NCI-H1436 treated with DMSO at 0.1 percent for 48 hours (cell line): ENCODE measurements at regions not wholly inside any gene's neighbourhood (a gene's known extent, or its start where the extent isn't known, plus 50 kb on each side); places are given as distances from the start of the nearest gene placed in this dataset.
"Not testable (repeated sequence)": the region's sequence is repeated elsewhere in the genome, so short reads cannot be mapped to it uniquely, and the experiment has no call there.

Experiments used
- DNase-seq: peaks from one replicate; lab custom pipeline; 2025; lab: John Stamatoyannopoulos, UW

GRCh38 chr5:99315413-99316183, 386.8 kb upstream of the CHD1 start:
- no peak for DNase-seq

- no peak for DNase-seq
These were observed 385.9 kb upstream of the CHD1 start for GRCh38 chr5:99314721-99315120.

GRCh38 chr5:99308131-99308530, 379.3 kb upstream of the CHD1 start:
- DNase-seq = no peak

GRCh38 chr5:99305045-99305580, 376.3 kb upstream of the CHD1 start:
- no peak for DNase-seq

GRCh38 chr5:99285606-99286005, 356.8 kb upstream of the CHD1 start:
- DNase-seq = no peak

GRCh38 chr5:99275128-99275527, 346.3 kb upstream of the CHD1 start:
- no peak for DNase-seq

- DNase-seq = no peak
These were observed 343.8 kb upstream of the CHD1 start for GRCh38 chr5:99272576-99272975.

- no peak for DNase-seq
These were observed 330.0 kb upstream of the CHD1 start for GRCh38 chr5:99258819-99259218.

GRCh38 chr5:99248066-99248465, 319.3 kb upstream of the CHD1 start:
- DNase-seq = no peak

GRCh38 chr5:99247346-99247745, 318.5 kb upstream of the CHD1 start:
- no peak for DNase-seq

GRCh38 chr5:99243111-99243510, 314.3 kb upstream of the CHD1 start:
- DNase-seq = no peak

GRCh38 chr5:99239826-99240360, 311.1 kb upstream of the CHD1 start:
- DNase-seq = no peak

- DNase-seq = no peak
These were observed 262.5 kb upstream of the CHD1 start for GRCh38 chr5:99191206-99191745.

GRCh38 chr5:99187611-99188010, 258.8 kb upstream of the CHD1 start:
- DNase-seq = no peak

GRCh38 chr5:99179206-99179605, 250.4 kb upstream of the CHD1 start:
- no peak for DNase-seq

- DNase-seq = no peak
These were observed 249.0 kb upstream of the CHD1 start for GRCh38 chr5:99177796-99178195.

GRCh38 chr5:99176186-99176585, 247.4 kb upstream of the CHD1 start:
- DNase-seq = no peak

- DNase-seq = peak; percentile 7
These were observed 240.5 kb upstream of the CHD1 start for GRCh38 chr5:99169309-99169708.

GRCh38 chr5:99161538-99161937, 232.7 kb upstream of the CHD1 start:
- not testable (repeated sequence) for DNase-seq

- no peak for DNase-seq
These were observed 227.9 kb upstream of the CHD1 start for GRCh38 chr5:99156688-99157087.

GRCh38 chr5:99143283-99143795, 214.5 kb upstream of the CHD1 start:
- DNase-seq = not testable (repeated sequence)

- no peak for DNase-seq
These were observed 212.8 kb upstream of the CHD1 start for GRCh38 chr5:99141534-99142128.

- no peak for DNase-seq
These were observed 210.1 kb upstream of the CHD1 start for GRCh38 chr5:99138911-99139310.
